ENCODE measurements at regions not wholly inside any gene's neighbourhood (a gene's known extent, or its start where the extent isn't known, plus 50 kb on each side); places are given as distances from the start of the nearest gene placed in this dataset.
A peak's percentile ranks its signal among the peaks of the same experiment; 100 is the strongest.

GRCh38 chr9:12464910-12465512, 228.2 kb upstream of the TYRP1 start:
- Histone ChIP-seq H3K27ac (no peak overlapping the region), H3K27me3 (no peaks in the 10 kb centered on the region), H3K4me3 (no peak overlapping the region), H3K4me1 (no peaks in the 10 kb centered on the region), H3K9me3 (no peaks in the 10 kb centered on the region), H3K36me3 (no peaks in the 10 kb centered on the region)
- TF ChIP-seq POLR2A (IDR thresholded peaks at IDR 0.05) (no peak), CTCF (IDR thresholded peaks at IDR 0.05) (peak in 4 of 6 experiments; percentile 17 to 36 (median 24))
- DNase-seq: no peak

- Histone ChIP-seq H3K4me1 (no peaks in the 10 kb centered on the region), H3K27me3 (no peaks in the 10 kb centered on the region), H3K4me3 (no peak overlapping the region), H3K36me3 (no peaks in the 10 kb centered on the region), H3K9me3 (no peaks in the 10 kb centered on the region), H3K27ac (no peak overlapping the region)
- no peak for TF ChIP-seq CTCF (IDR thresholded peaks at IDR 0.05)
- no peak for TF ChIP-seq POLR2A (IDR thresholded peaks at IDR 0.05)
- DNase-seq: no peak
Observed at GRCh38 chr9:12469084-12469483, 224.1 kb upstream of the TYRP1 start.

GRCh38 chr9:12494411-12494810, 198.8 kb upstream of the TYRP1 start:
- Histone ChIP-seq H3K4me1 (no peaks in the 10 kb centered on the region), H3K36me3 (no peaks in the 10 kb centered on the region), H3K4me3 (no peak overlapping the region), H3K9me3 (no peaks in the 10 kb centered on the region), H3K27ac (no peak overlapping the region), H3K27me3 (no peaks in the 10 kb centered on the region)
- no peak for DNase-seq
- TF ChIP-seq CTCF (IDR thresholded peaks at IDR 0.05) (no peak), POLR2A (IDR thresholded peaks at IDR 0.05) (no peak)

GRCh38 chr9:12497790-12498189, 195.4 kb upstream of the TYRP1 start:
- TF ChIP-seq POLR2A (IDR thresholded peaks at IDR 0.05): no peak
- no peak for TF ChIP-seq CTCF (IDR thresholded peaks at IDR 0.05)
- no peaks in the 10 kb centered on the region for H3K27me3 ChIP-seq
- no peak overlapping the region for H3K4me3 ChIP-seq
- no peak overlapping the region for H3K27ac ChIP-seq
- H3K9me3 ChIP-seq: no peaks in the 10 kb centered on the region
- no peaks in the 10 kb centered on the region for H3K36me3 ChIP-seq
- H3K4me1 ChIP-seq: no peaks in the 10 kb centered on the region
- no peak for DNase-seq

GRCh38 chr9:12502520-12502919, 190.7 kb upstream of the TYRP1 start:
- Histone ChIP-seq H3K4me3 (no peak overlapping the region), H3K4me1 (no peaks in the 10 kb centered on the region), H3K9me3 (no peaks in the 10 kb centered on the region), H3K36me3 (no peaks in the 10 kb centered on the region), H3K27me3 (no peaks in the 10 kb centered on the region), H3K27ac (no peak overlapping the region)
- TF ChIP-seq POLR2A (IDR thresholded peaks at IDR 0.05) (no peak), CTCF (IDR thresholded peaks at IDR 0.05) (no peak)
- no peak for DNase-seq

GRCh38 chr9:12503606-12504122, 189.5 kb upstream of the TYRP1 start:
- TF ChIP-seq POLR2A (IDR thresholded peaks at IDR 0.05) (no peak), CTCF (IDR thresholded peaks at IDR 0.05) (no peak)
- no peak overlapping the region for H3K27ac ChIP-seq
- no peak for DNase-seq
- H3K36me3 ChIP-seq: no peaks in the 10 kb centered on the region
- H3K4me3 ChIP-seq: no peak overlapping the region
- H3K4me1 ChIP-seq: no peaks in the 10 kb centered on the region
- no peaks in the 10 kb centered on the region for H3K9me3 ChIP-seq
- no peaks in the 10 kb centered on the region for H3K27me3 ChIP-seq
